Progenitor cell of endocrine pancreas (in vitro differentiated cells): ENCODE measurements at regions not wholly inside any gene's neighbourhood (a gene's known extent, or its start where the extent isn't known, plus 50 kb on each side); places are given as distances from the start of the nearest gene placed in this dataset.
A peak's percentile ranks its signal among the peaks of the same experiment; 100 is the strongest.

Experiments used
- DNase-seq: peaks from one replicate; pipeline ENCODE4 v3.0.0; 2021; ENCODE audit warnings: low spot score; ENCODE audit not compliant: unreplicated experiment
- H3K27ac Mint-ChIP-seq: 2 replicates; pipeline ENCODE4 v1.8.0; 2021; ENCODE audit warnings: mild to moderate bottlenecking, moderate library complexity, mixed read lengths
- H3K27me3 Mint-ChIP-seq: 2 replicates; pipeline ENCODE4 v1.8.0; 2021; ENCODE audit warnings: mixed read lengths
- H3K36me3 Mint-ChIP-seq: 2 replicates; pipeline ENCODE4 v1.8.0; 2022; ENCODE audit warnings: mixed read lengths; ENCODE audit not compliant: insufficient read depth
- H3K4me1 Mint-ChIP-seq: 2 replicates; pipeline ENCODE4 v1.8.0; 2021; ENCODE audit warnings: low read depth, mixed read lengths
- H3K4me3 Mint-ChIP-seq: 2 replicates; pipeline ENCODE4 v1.8.0; 2021; ENCODE audit warnings: low read depth, mild to moderate bottlenecking, moderate library complexity, mixed read lengths
- H3K9me3 Mint-ChIP-seq: 2 replicates; pipeline ENCODE4 v1.8.0; 2021; ENCODE audit warnings: low read depth, mixed read lengths
- TF ChIP-seq, protein P1 (sequence below): fragments of 200-600 bp; sonication (generic); IDR thresholded peaks from one replicate; pipeline ENCODE4 v1.5.0; 2021; ENCODE audit warnings: antibody characterized with exemption, mild to moderate bottlenecking; ENCODE audit not compliant: unreplicated experiment

DNA sequence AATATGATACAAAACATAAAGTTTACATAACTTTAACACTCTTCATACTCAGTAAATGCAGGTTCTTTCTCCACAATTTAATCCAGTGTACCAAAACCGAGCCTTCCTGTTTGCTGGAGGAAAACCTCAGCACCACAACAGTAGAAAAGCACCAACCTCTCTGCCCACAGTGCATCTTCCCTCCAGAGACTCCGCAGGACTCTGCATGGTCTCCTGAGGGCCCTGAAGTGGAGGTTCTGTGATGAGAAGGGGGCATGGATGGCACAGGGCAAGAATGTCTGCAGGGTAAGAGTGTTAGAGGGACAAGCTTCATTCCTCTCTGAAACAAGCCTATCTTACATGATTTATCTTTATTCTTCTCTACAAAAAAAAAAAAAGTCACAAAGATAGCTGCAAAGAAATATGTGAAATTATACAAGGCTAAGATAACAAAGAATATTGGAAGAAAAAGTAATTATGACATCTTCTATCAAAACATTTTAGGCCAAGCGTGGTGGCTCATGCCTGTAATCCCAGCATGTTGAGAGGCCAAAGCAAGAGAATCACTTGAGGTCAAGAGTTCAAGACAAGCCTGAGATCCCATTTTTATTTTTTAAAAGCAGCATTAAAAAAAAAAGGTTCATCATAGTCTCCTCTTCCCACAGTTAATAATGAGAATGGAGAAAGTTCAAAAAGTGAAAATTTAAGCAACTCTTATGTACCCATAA, 102.0 kb downstream of the VPREB1 start:
- peaks cover 60% of the 10 kb centered on the region for H3K27me3 Mint-ChIP-seq
- no peak for DNase-seq
- peaks cover 15% of the 10 kb centered on the region for H3K4me1 Mint-ChIP-seq
- no peaks in the 10 kb centered on the region for H3K36me3 Mint-ChIP-seq
- H3K4me3 Mint-ChIP-seq = no peak overlapping the region
- H3K27ac Mint-ChIP-seq = no peak overlapping the region
- TF ChIP-seq, protein P1, sequence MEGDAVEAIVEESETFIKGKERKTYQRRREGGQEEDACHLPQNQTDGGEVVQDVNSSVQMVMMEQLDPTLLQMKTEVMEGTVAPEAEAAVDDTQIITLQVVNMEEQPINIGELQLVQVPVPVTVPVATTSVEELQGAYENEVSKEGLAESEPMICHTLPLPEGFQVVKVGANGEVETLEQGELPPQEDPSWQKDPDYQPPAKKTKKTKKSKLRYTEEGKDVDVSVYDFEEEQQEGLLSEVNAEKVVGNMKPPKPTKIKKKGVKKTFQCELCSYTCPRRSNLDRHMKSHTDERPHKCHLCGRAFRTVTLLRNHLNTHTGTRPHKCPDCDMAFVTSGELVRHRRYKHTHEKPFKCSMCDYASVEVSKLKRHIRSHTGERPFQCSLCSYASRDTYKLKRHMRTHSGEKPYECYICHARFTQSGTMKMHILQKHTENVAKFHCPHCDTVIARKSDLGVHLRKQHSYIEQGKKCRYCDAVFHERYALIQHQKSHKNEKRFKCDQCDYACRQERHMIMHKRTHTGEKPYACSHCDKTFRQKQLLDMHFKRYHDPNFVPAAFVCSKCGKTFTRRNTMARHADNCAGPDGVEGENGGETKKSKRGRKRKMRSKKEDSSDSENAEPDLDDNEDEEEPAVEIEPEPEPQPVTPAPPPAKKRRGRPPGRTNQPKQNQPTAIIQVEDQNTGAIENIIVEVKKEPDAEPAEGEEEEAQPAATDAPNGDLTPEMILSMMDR = no peak
- H3K9me3 Mint-ChIP-seq = no peaks in the 10 kb centered on the region

- peaks cover 75% of the 10 kb centered on the region for H3K27me3 Mint-ChIP-seq
- TF ChIP-seq, protein P1 = peak; percentile 36
These were observed 103.7 kb downstream of the VPREB1 start for GRCh38 chr22:22348127-22348814.

DNA sequence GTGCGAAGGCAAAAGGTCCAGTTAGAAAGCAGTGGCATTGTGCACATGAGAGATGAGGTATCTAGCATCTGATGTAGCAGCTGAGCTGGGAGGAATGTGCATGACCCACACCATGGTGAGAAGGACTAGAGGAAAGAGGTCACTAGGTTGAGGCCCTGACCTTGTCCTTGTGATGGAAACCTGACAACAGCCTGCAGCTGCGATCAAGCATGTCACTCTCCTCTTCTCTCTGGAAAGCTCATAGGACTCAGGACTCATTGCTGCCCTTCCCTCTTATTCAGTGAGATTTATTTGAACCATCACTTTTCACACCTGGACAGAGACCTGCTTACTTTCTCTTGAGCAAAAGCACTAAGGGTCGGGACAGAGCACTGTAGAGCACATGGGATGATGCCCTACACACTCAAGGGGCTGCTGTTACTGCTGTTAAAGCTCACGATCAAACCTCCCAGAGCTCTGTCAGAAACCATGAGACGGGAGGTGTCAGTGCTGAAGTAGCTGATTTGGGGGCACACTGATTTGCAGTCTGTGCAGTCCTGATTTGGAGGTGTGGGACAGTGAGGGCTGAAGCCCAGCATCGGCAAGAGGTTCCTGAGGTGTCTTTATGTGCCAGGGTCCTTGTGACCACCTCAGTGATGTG, 104.3 kb downstream of the VPREB1 start:
- H3K4me1 Mint-ChIP-seq = peaks cover 9% of the 10 kb centered on the region
- TF ChIP-seq, protein P1 = no peak

More at GRCh38 chr22:22348127-22348814, 103.7 kb downstream of the VPREB1 start:
- H3K9me3 Mint-ChIP-seq = no peaks in the 10 kb centered on the region
- no peaks in the 10 kb centered on the region for H3K36me3 Mint-ChIP-seq
- DNase-seq = no peak
- H3K4me1 Mint-ChIP-seq = peaks cover 15% of the 10 kb centered on the region
- no peak overlapping the region for H3K4me3 Mint-ChIP-seq
- no peak overlapping the region for H3K27ac Mint-ChIP-seq

GRCh38 chr22:22349455-22349836, 104.9 kb downstream of the VPREB1 start:
- Mint-ChIP-seq H3K27me3 (peaks cover 87% of the 10 kb centered on the region), H3K9me3 (no peaks in the 10 kb centered on the region), H3K4me3 (no peak overlapping the region), H3K27ac (no peak overlapping the region), H3K4me1 (peaks cover 4% of the 10 kb centered on the region), H3K36me3 (no peaks in the 10 kb centered on the region)
- DNase-seq = no peak
- TF ChIP-seq, protein P1 = no peak

More for the DNA sequence above, 104.3 kb downstream of the VPREB1 start:
- no peak for DNase-seq
- Mint-ChIP-seq H3K36me3 (no peaks in the 10 kb centered on the region), H3K9me3 (no peaks in the 10 kb centered on the region), H3K27ac (no peak overlapping the region), H3K27me3 (peaks cover 81% of the 10 kb centered on the region), H3K4me3 (no peak overlapping the region)

DNA sequence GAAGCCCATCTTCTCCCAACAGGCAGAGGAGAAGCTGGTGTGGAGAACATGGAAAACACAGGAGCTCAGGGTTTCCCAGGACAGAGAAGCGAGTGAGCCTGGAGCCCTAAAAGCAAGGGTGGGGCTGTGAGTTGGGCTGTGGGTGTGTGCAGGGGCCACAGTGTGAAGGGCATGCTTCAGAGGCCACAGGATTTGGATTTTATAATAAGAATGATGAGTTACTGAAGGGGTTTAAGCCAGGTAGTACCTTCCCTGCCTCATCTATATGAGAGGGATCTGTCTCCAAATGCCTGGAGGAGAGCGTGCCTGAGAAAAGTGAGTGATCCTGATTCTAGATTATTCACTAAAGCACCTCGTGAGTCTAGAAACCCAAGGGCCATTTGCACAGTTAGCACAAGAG, 106.8 kb downstream of the VPREB1 start:
- Mint-ChIP-seq H3K9me3 (no peaks in the 10 kb centered on the region), H3K4me3 (no peak overlapping the region), H3K27ac (no peak overlapping the region), H3K27me3 (peaks cover 90% of the 10 kb centered on the region), H3K4me1 (peaks cover 4% of the 10 kb centered on the region), H3K36me3 (no peaks in the 10 kb centered on the region)
- TF ChIP-seq, protein P1 = no peak
- no peak for DNase-seq
